IMR-90 (cell line): ENCODE measurements at regions not wholly inside any gene's neighbourhood (a gene's known extent, or its start where the extent isn't known, plus 50 kb on each side); places are given as distances from the start of the nearest gene placed in this dataset.
"Not testable (repeated sequence)": the region's sequence is repeated elsewhere in the genome, so short reads cannot be mapped to it uniquely, and the experiment has no call there.

Experiments
- ATAC-seq: fragments of 200-7000 bp; cut with Tn5 transposase; 2 replicates; pipeline ENCODE4 v1.9.1; 2020; ENCODE audit warnings: low read depth, mild to moderate bottlenecking, moderate library complexity
- BruUV-seq: library from RNA; stranded (reverse); fragments of 400-500 nt; replicated peaks from 2 replicates; lab custom pipeline; 2021; lab: Mats Ljungman, UMichigan
- CTCF ChIA-PET: fragments of 300-600 bp; formaldehyde crosslinking; extraction: SDS; loops from one replicate; lab custom pipeline; 2021; ENCODE audit warnings: antibody characterized with exemption; lab: Yijun Ruan, JAX
- POLR2A ChIA-PET: fragments of 300-600 bp; sonication (Branson Sonifier 250); formaldehyde crosslinking; loops from one replicate; lab custom pipeline; 2022; ENCODE audit warnings: antibody characterized with exemption; ENCODE audit not compliant: unreplicated experiment; lab: Charles Lee
- DNase-seq: peaks from one replicate; pipeline ENCODE4 v3.0.0; 2013
- H2AFZ ChIP-seq: replicated peaks from 2 replicates; pipeline ENCODE3; 2013; ENCODE audit warnings: low read length, mild to moderate bottlenecking; ENCODE audit not compliant: poor library complexity
- H2AK5ac ChIP-seq: 2 replicates; pipeline ENCODE4 v1.6.1; 2013; ENCODE audit warnings: low read depth, low read length, inconsistent platforms
- H2AK9ac ChIP-seq: replicated peaks from 2 replicates; pipeline ENCODE3; 2013; ENCODE audit warnings: mild to moderate bottlenecking, low read depth, low read length, moderate library complexity; ENCODE audit not compliant: poor library complexity
- H2BK120ac ChIP-seq: 2 replicates; pipeline ENCODE4 v1.6.1; 2013; ENCODE audit warnings: low read depth, low read length, inconsistent platforms
- H2BK15ac ChIP-seq: 3 replicates; pipeline ENCODE4 v1.6.1; 2013; ENCODE audit warnings: low read depth, low read length, inconsistent platforms
- H2BK20ac ChIP-seq: 2 replicates; pipeline ENCODE4 v1.6.1; 2013; ENCODE audit warnings: low read depth, mild to moderate bottlenecking, inconsistent platforms, low read length, moderate library complexity
- H2BK5ac ChIP-seq: 2 replicates; pipeline ENCODE4 v1.6.1; 2013; ENCODE audit warnings: mild to moderate bottlenecking, low read depth, low read length, inconsistent platforms; ENCODE audit not compliant: poor library complexity, severe bottlenecking
- H3K14ac ChIP-seq: replicated peaks from 2 replicates; pipeline ENCODE4 v1.6.1; 2013; ENCODE audit warnings: low read depth, low read length, inconsistent platforms
- H3K18ac ChIP-seq: 2 replicates; pipeline ENCODE4 v1.6.1; 2013; ENCODE audit warnings: low read depth, low read length, control low read depth
- H3K23ac ChIP-seq: 2 replicates; pipeline ENCODE4 v1.6.1; 2013; ENCODE audit warnings: low read depth, low read length, inconsistent platforms
- H3K27ac ChIP-seq: 2 replicates; pipeline ENCODE4 v1.5.1; 2013; ENCODE audit warnings: mild to moderate bottlenecking, control low read depth, low read length; ENCODE audit not compliant: insufficient read depth
- H3K27me3 ChIP-seq: 2 replicates; pipeline ENCODE4 v1.6.1; 2013; ENCODE audit warnings: low read length; ENCODE audit not compliant: control insufficient read depth, insufficient read depth
- H3K36me3 ChIP-seq: 2 replicates; pipeline ENCODE4 v1.6.1; 2013; ENCODE audit warnings: low read length, mixed read lengths; ENCODE audit not compliant: control insufficient read depth, insufficient read depth
- H3K4ac ChIP-seq: 2 replicates; pipeline ENCODE4 v1.6.1; 2013; ENCODE audit warnings: low read depth, low read length, inconsistent platforms
- H3K4me1 ChIP-seq: 2 replicates; pipeline ENCODE4 v1.6.1; 2013; ENCODE audit warnings: low read length, mixed read lengths; ENCODE audit not compliant: control insufficient read depth, insufficient read depth
- H3K4me2 ChIP-seq: 2 replicates; pipeline ENCODE4 v1.6.1; 2013; ENCODE audit warnings: low read depth, mild to moderate bottlenecking, control low read depth, low read length, moderate library complexity
- H3K4me3 ChIP-seq: 2 replicates; pipeline ENCODE4 v1.5.1; 2013; ENCODE audit warnings: low read depth, mild to moderate bottlenecking, control low read depth, low read length, moderate library complexity; ENCODE audit not compliant: insufficient read depth
- H3K56ac ChIP-seq: 2 replicates; pipeline ENCODE4 v1.6.1; 2013; ENCODE audit warnings: low read length, inconsistent platforms; ENCODE audit not compliant: insufficient read depth; ENCODE audit errors: extremely low read depth
- H3K79me1 ChIP-seq, 2 experiments: 2 replicates each; pipeline ENCODE4 v1.6.1; 2013; ENCODE audit warnings: low read length in 2 of 2, inconsistent platforms in 1 of 2, low read depth in 1 of 2
- H3K9ac ChIP-seq: 2 replicates; pipeline ENCODE4 v1.6.1; 2013; ENCODE audit warnings: low read depth, low read length, control low read depth
- H3K9me1 ChIP-seq: 2 replicates; pipeline ENCODE4 v1.6.1; 2013; ENCODE audit warnings: low read length, inconsistent platforms; ENCODE audit not compliant: insufficient read depth
- H3K9me3 ChIP-seq: 2 replicates; pipeline ENCODE4 v1.6.1; 2013; ENCODE audit warnings: low read length; ENCODE audit not compliant: control insufficient read depth, insufficient read depth
- H4K20me1 ChIP-seq: 2 replicates; pipeline ENCODE4 v1.6.1; 2013; ENCODE audit warnings: low read length, inconsistent platforms; ENCODE audit not compliant: insufficient read depth
- H4K5ac ChIP-seq: 2 replicates; pipeline ENCODE4 v1.6.1; 2013; ENCODE audit warnings: mild to moderate bottlenecking, low read depth, low read length, control low read depth
- H4K8ac ChIP-seq, 2 experiments: 2 replicates each; pipeline ENCODE4 v1.6.1; 2013; ENCODE audit warnings: low read depth in 2 of 2, low read length in 2 of 2, control low read depth in 1 of 2, inconsistent platforms in 1 of 2
- H4K91ac ChIP-seq: 2 replicates; pipeline ENCODE4 v1.6.1; 2013; ENCODE audit warnings: low read depth, low read length, inconsistent platforms; ENCODE audit not compliant: insufficient read depth
- CEBPB ChIP-seq: IDR thresholded peaks from 2 replicates; pipeline ENCODE4 v1.6.1; 2012; ENCODE audit warnings: low read depth, low read length, improper control_type of control experiment
- WGBS, 2 experiments: methylation state at CpG; one replicate each; pipeline versions ENCODE4 v1.1.5 to v1.1.7; 2013; ENCODE audit warnings: missing lambda C conversion rate in 2 of 2; ENCODE audit not compliant: insufficient read length in 1 of 2; ENCODE audit errors: extremely low coverage in 2 of 2; 5-methylcytosine and 5-hydroxymethylcytosine counted together
- dilution Hi-C: fragments of 300-500 bp; cut with HindIII; formaldehyde crosslinking; loops from one replicate; pipeline ENCODE4 v1.14.3; 2018; ENCODE audit warnings: low sequenced_read_pairs; ENCODE audit not compliant: unreplicated experiment
- in situ Hi-C: fragments of 300-500 bp; cut with MboI; formaldehyde crosslinking; loops from 3 replicates; pipeline ENCODE4 v1.14.3; 2019; ENCODE audit warnings: low sequenced_read_pairs, inconsistent platforms, mixed read lengths
- intact Hi-C: fragments of 100-400 bp; cut with micrococcal nuclease; formaldehyde crosslinking; loops from 2 replicates; pipeline ENCODE4 v1.10.0; 2022

- dilution Hi-C loops, H3K18ac ChIP-seq, DNase-seq, CTCF ChIA-PET, H3K23ac ChIP-seq, H2BK20ac ChIP-seq, H4K91ac ChIP-seq, H2AFZ ChIP-seq, H3K14ac ChIP-seq, H3K4me1 ChIP-seq, H3K36me3 ChIP-seq, H2BK5ac ChIP-seq, H4K5ac ChIP-seq, H3K56ac ChIP-seq, POLR2A ChIA-PET, in situ Hi-C loops, H3K4ac ChIP-seq, H4K8ac ChIP-seq, H3K9me1 ChIP-seq, intact Hi-C loops, BruUV-seq, H3K79me1 ChIP-seq, H2BK15ac ChIP-seq, H2AK5ac ChIP-seq, H2BK120ac ChIP-seq, H3K27ac ChIP-seq, ATAC-seq, H3K4me2 ChIP-seq, H3K9ac ChIP-seq, H2AK9ac ChIP-seq, H3K4me3 ChIP-seq, H4K20me1 ChIP-seq: not testable (repeated sequence)
- WGBS, 2 experiments: no CpG with 5 or more reads among the region's 7 CpGs
- peak; percentile 14; the same call in 1 of the 2 replicates for TF ChIP-seq CEBPB
- Histone ChIP-seq H3K9me3 (peaks cover 11% of the 10 kb centered on the region), H3K27me3 (peaks cover 57% of the 10 kb centered on the region)
Measured at GRCh38 chr21:35977860-35978259, 82.5 kb downstream of the SETD4 start.
